DOHH2 (cell line): ENCODE measurements at regions not wholly inside any gene's neighbourhood (a gene's known extent, or its start where the extent isn't known, plus 50 kb on each side); places are given as distances from the start of the nearest gene placed in this dataset.

ENCODE experiments used
- EZH2phosphoT487 ChIP-seq: fragments of 200-600 bp; sonication (generic); IDR thresholded peaks from 2 replicates; pipeline ENCODE4 v1.6.1; 2017; ENCODE audit warnings: borderline replicate concordance, mild to moderate bottlenecking, antibody characterized with exemption, low read length, moderate library complexity, mixed read lengths
- TF ChIP-seq, protein P1 (sequence below): fragments of 200-600 bp; sonication (generic); IDR thresholded peaks from one replicate; pipeline ENCODE4 v1.5.1; 2014; ENCODE audit warnings: antibody characterized with exemption, mild to moderate bottlenecking, low read depth, low read length; ENCODE audit not compliant: poor library complexity, severe bottlenecking

DNA sequence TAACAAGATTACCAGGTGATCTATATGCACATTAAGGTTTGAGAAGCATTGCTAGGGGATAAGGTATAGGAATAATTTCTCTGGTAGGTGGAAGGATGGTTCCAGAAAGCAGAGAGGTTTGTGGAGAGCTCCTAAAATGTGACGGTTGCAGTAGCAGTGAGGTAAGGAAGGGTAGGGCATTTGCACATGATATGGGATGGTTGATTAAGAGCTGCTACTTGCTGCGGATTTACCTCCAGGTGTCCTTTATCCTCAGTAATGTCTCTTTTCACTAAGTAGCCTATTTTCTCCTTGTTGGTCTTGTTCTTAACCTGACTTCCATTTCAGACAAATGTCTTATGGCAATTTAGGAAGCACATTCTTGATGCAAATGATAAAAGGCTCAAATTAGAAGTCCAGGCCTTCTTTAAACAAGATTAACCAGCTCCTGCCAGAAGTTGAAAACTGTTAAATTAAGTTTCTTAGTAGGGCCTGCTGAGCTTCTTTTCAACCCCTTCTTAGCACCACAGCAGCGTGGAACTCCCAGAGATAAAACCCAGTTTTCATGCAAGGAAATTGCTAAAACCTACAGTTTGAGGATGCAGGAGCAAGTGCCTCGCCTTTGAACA is 231.1 kb upstream of the GADL1 start:
- TF ChIP-seq, protein P1, sequence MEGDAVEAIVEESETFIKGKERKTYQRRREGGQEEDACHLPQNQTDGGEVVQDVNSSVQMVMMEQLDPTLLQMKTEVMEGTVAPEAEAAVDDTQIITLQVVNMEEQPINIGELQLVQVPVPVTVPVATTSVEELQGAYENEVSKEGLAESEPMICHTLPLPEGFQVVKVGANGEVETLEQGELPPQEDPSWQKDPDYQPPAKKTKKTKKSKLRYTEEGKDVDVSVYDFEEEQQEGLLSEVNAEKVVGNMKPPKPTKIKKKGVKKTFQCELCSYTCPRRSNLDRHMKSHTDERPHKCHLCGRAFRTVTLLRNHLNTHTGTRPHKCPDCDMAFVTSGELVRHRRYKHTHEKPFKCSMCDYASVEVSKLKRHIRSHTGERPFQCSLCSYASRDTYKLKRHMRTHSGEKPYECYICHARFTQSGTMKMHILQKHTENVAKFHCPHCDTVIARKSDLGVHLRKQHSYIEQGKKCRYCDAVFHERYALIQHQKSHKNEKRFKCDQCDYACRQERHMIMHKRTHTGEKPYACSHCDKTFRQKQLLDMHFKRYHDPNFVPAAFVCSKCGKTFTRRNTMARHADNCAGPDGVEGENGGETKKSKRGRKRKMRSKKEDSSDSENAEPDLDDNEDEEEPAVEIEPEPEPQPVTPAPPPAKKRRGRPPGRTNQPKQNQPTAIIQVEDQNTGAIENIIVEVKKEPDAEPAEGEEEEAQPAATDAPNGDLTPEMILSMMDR: no peak
- TF ChIP-seq EZH2phosphoT487: no peak
